H7 (cell line): ENCODE measurements at regions not wholly inside any gene's neighbourhood (a gene's known extent, or its start where the extent isn't known, plus 50 kb on each side); places are given as distances from the start of the nearest gene placed in this dataset.

Experiments
- DNase-seq: peaks from one replicate; pipeline ENCODE4 v3.0.0; 2012
- H3K27me3 ChIP-seq: 2 replicates; pipeline ENCODE4 v1.6.0; 2011; ENCODE audit warnings: mild to moderate bottlenecking, low read length; ENCODE audit not compliant: control insufficient read depth, insufficient read depth
- H3K36me3 ChIP-seq: replicated peaks from 2 replicates; pipeline ENCODE4 v1.5.1; 2011; ENCODE audit warnings: low read length; ENCODE audit not compliant: control insufficient read depth, insufficient read depth
- H3K4me3 ChIP-seq: 2 replicates; pipeline ENCODE4 v1.5.1; 2011; ENCODE audit warnings: low read depth, mild to moderate bottlenecking, control low read depth, low read length, moderate library complexity; ENCODE audit not compliant: insufficient read depth

DNA sequence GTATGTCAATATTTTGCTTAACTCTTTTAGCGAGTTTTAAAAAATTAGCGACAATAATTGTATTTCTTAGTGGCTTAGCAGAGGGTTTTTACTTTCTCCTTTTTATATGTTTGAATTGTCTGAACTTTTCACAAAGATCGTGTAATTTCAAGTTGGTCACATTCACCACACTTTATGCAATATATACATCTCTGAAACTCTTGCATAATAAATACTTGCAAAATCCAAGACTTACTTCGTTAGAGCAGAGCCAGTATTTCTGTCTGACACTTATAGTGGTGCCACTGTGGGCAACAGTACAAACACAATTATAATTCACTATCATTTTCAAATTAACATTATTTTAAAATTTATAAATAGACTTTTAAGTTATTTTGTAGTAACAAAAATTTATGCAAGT, 62.0 kb downstream of the SUCNR1 start:
- no peaks in the 10 kb centered on the region for H3K36me3 ChIP-seq
- H3K4me3 ChIP-seq, result no peak overlapping the region
- no peaks in the 10 kb centered on the region for H3K27me3 ChIP-seq
- no peak for DNase-seq

DNA sequence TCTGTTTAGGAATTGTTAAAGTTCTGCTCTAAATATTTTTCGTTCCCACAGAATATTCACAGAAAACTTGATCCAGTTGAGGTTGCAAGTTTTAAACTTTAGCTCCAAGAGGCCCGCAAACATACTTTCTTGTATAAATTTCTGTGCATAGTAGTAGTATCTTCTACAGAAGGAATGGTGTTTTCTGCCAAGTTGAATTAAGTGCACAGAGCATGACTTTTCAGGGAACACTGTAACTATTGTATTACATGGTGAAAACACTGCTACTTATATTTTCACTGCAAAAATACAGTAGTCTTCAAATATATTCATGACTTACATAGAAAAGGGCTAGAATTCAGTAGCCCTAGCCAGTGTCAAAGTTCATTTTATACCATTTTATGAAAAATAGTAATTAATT, 67.0 kb downstream of the SUCNR1 start:
- Histone ChIP-seq H3K4me3 (no peak overlapping the region), H3K36me3 (no peaks in the 10 kb centered on the region), H3K27me3 (no peaks in the 10 kb centered on the region)
- DNase-seq, result no peak

DNA sequence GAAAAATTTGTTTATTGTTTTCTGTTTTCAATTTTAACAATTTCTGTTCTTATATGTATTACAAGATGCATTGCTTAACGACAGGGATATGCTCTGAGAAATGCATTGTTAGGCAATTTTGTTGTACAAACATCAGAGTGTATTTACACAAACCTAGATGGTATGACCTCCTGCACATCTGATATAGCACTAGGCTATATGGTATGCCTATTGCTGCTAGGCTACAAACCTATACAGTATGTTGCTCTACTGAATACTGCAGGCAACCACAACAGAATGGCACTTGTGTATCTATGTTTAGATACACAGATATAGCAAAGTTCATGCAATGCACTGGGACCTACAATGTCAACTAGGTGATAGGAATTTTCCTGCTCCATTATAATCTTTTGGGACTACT, 70.1 kb downstream of the SUCNR1 start:
- DNase-seq, result no peak
- Histone ChIP-seq H3K4me3 (no peak overlapping the region), H3K36me3 (no peaks in the 10 kb centered on the region), H3K27me3 (no peaks in the 10 kb centered on the region)

DNA sequence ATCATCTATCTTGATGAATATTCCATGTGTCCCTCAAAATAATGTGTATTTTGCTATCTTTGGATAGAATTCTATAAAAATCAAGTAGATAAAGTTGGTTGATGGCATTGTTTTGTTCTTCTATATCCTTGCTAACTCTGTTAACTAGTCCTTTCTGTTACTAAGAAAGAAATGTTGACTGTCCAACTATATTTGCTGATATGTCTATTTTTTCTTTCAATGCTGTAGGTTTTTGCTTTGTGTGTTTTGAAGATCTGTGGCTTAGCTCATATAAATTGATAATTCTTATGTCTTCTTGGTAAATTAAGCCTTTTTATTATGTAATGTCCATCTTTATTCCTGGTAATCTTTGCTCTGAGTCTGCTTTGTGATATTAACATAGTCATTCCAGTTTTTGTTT, 70.9 kb downstream of the SUCNR1 start:
- H3K36me3 ChIP-seq, result no peaks in the 10 kb centered on the region
- DNase-seq, result no peak
- no peaks in the 10 kb centered on the region for H3K27me3 ChIP-seq
- no peak overlapping the region for H3K4me3 ChIP-seq

DNA sequence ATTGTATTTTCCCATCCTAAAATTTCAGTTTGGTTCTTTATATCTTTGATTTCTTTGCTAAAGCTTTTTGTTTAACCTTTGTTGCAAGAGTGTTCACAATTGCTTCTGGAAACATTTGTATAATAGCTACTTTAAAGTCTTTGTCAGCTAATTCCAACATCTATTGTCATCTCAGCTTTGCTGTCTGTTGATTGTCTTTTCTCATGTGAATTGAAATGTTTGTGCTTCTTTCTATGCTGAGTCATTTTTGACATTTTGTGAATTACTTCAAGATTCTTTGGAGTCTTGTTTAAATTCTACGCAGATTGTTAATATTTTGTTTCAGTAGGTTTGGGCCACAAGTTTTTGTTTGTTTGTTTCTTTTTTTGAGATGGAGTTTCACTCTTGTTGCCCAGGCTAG, 73.2 kb downstream of the SUCNR1 start:
- Histone ChIP-seq H3K4me3 (no peak overlapping the region), H3K36me3 (no peaks in the 10 kb centered on the region), H3K27me3 (no peaks in the 10 kb centered on the region)
- DNase-seq, result no peak

DNA sequence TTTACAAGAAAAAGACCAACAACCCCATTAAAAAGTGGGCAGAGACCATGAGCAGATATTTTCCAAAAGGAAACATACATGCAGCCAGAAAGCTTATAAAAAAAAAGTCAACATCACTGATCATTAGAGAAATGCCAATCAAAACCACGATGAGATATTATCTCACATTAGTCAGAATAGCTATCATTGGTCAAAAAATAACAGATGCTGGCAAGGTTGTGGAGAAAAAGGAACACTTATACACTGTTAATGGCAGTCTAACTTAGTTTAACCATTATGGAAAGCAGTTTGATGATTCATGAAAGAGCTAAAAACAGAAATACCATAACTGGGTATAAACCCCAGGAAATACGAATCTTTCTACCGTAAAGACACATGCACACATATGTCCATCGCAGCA, 76.3 kb downstream of the SUCNR1 start:
- no peaks in the 10 kb centered on the region for H3K36me3 ChIP-seq
- H3K4me3 ChIP-seq, result no peak overlapping the region
- H3K27me3 ChIP-seq, result no peaks in the 10 kb centered on the region

DNA sequence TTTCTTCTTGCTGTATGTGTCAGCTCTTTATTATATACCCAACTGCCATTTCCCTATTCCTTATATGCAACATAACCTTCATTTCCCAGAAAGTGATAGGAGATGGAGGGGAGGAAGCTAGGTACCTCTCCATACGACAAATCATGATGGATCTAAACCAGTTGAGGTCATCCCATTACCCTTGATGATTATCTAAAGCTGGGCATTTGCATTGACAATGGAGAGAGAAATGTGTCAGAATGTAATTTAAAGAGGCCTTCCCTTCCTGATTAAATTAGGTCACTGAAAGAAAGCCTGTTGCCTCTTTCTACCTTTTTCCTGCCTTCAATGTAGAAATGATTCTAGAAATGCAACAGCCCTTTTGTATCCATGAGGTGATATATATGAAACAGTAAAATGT, 81.9 kb downstream of the SUCNR1 start:
- DNase-seq, result no peak
- no peaks in the 10 kb centered on the region for H3K36me3 ChIP-seq
- no peaks in the 10 kb centered on the region for H3K27me3 ChIP-seq
- H3K4me3 ChIP-seq, result no peak overlapping the region

More for the DNA sequence above, 76.3 kb downstream of the SUCNR1 start:
- no peak for DNase-seq

DNA sequence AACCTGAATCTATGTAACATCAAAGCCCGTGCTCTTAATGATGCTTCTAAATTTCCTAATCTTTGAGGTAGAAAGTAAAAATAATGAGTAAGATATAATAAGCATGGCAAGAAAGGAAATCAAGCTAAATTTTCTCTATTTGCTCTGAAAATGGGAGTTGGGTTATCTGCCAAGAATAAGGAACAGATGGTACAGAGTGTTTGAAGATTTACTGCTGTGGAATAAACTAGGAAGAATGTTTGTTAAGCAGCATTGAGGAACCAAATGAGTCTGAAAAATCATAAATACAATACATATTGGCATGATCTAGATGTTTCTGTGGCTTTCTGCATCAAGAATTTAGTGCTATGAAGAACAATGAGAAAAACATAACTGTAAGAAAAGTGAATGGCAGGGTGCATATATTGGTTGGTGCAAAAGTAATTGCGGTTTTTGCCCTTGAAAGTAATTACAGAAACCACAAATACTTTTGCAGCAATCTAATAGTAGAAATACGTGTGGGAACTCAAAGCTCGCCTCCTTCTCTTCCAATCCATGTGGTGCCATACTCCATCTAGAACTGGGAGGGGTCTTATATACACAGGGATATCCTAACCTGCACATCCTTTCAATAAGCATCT, 87.6 kb downstream of the SUCNR1 start:
- Histone ChIP-seq H3K36me3 (no peaks in the 10 kb centered on the region), H3K27me3 (no peaks in the 10 kb centered on the region), H3K4me3 (no peak overlapping the region)
- DNase-seq, result no peak

DNA sequence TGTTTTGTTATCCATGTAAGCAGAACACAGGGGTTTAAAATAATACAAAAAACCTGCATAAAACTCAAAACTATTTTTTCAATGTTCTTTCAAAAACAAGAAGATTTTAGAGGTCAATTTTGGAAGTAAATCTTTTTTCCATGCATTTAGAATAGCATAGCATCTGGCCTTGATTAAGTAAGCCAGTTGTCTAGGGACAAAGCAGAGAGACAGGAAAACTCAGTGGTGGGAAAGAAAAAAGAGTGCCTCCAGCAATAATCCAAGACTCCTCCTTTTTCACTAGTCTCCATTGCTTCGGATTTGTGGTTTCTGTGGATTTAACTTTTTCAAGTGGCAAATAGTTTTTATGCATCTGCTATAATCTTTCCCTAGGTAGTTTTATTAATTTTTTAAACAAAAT, 88.9 kb downstream of the SUCNR1 start:
- Histone ChIP-seq H3K27me3 (no peaks in the 10 kb centered on the region), H3K36me3 (no peaks in the 10 kb centered on the region), H3K4me3 (no peak overlapping the region)
- DNase-seq, result no peak

DNA sequence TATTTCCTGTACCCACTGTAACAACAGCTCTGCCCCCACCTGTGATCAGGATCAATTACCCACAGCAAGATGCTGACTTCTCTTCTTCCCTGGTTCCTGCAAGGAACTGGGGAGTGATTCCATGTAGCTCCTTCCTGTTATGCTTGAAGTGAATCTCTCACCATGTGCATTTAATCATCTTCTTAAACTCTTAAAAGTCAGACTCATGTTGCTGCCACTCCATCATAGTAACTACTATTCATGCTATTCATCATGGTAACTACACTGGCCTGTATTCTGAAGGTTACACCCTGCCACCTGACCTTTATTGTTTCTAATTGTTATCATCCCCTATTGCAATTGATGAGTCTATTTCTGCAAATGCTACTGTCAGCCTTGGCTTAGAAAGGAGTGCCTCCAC, 89.5 kb downstream of the SUCNR1 start:
- no peak overlapping the region for H3K4me3 ChIP-seq
- H3K36me3 ChIP-seq, result no peaks in the 10 kb centered on the region
- no peaks in the 10 kb centered on the region for H3K27me3 ChIP-seq
- DNase-seq, result no peak

DNA sequence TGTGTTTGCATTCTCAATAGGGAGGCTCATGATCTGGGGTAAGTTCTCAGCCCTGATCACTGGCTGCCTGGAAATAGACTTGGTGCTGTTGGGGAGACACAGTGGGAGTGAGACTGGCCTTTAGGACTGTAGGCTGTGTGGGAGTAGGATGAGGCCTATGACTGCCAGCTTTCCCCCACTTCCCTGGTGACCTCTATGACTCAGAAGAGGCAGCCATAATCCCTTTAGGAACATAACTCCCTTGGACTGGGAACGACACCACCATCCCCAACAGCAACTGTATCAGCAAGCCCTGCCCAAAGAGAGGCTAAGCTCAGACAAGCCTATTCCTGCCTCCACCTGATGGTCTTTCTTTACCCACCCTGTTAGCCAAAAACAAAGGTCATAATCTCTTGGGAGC, 91.3 kb downstream of the SUCNR1 start:
- H3K27me3 ChIP-seq, result no peaks in the 10 kb centered on the region
- no peak for DNase-seq
- H3K36me3 ChIP-seq, result no peaks in the 10 kb centered on the region
- no peak overlapping the region for H3K4me3 ChIP-seq

DNA sequence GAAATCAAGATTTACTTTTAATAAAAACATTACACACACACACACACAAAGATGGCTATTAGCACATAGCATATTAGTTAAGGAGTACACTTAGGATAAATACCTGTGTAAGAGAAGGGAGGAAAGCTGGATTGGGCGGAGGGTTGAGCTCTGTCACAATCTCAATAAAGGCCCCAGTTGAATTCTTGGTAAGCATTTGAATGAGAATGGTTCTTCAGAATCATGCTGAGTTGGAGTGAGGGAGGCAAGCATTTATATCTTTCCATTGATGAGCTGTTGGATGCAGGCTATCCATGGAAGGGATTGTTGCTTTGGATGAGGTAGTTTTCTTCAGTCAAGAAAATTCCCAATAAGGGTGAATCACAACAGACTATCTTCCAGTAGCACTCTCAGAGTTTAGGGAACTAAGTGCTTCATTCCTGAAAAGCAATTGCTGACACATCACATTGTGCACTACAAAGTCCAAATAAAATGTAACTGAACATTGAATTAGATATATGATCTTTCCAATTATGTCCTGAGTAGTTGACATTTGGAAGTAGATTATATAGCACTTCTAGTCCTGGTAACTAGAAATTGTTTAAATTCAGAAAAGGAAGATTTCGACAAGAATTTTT, 95.7 kb downstream of the SUCNR1 start:
- no peaks in the 10 kb centered on the region for H3K27me3 ChIP-seq
- no peak overlapping the region for H3K4me3 ChIP-seq
- H3K36me3 ChIP-seq, result no peaks in the 10 kb centered on the region
- DNase-seq, result peak; percentile 21

DNA sequence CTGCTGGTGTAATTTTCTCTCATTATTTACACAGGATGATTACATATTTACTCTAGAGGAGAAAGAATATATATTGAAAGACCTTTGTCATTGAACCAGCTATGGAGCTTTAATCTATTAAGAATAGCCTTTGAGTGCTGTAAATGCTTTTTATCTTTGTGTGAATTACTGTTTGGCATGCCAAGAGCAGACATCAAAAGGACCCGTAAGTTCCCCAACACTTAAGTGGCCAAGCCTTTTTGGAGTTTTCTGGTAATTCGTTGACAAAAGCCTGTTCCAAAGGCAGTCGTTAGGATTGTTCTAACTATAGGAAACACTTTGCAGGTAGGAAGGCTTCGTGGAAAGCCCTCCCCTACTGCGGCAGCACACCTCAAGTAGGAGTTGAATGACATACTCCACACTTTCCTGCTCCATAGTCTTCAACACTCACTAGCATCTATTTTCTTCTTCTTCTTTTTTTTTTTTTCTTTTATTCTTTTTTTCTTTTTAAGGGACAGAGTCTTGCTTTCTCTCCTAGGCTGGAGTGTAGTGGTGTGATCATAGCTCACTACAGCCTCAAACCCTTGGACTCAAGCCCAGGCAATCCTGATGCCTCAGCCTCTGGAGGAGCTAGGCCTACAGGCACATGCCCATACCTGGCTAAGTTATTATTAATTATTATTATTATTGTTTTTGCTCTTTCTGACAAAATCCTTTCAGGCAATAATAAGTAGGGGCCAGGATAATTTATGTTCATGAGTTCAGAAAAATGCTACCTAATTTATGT, 98.6 kb downstream of the SUCNR1 start:
- Histone ChIP-seq H3K36me3 (no peaks in the 10 kb centered on the region), H3K4me3 (no peak overlapping the region), H3K27me3 (no peaks in the 10 kb centered on the region)
- DNase-seq, result no peak

DNA sequence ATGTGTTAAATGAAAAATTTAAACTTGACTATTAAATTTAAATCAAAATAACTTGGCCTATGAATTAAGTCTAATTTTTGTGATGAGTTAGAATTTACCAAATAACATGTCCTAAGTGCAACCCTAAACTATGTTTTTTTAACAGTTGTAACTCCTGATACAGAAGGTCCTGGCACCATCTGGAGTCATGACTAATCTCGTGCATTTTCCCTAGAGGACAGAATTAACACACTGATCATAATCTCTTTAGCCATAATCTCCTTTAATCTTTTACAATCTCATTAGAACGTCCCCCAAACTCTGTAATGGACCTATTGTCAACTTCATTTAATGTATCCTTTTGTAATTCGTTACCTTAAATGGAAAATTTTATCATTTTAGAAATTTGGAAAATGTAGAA, 100.6 kb downstream of the SUCNR1 start:
- no peak overlapping the region for H3K4me3 ChIP-seq
- DNase-seq, result no peak
- H3K36me3 ChIP-seq, result no peaks in the 10 kb centered on the region
- H3K27me3 ChIP-seq, result no peaks in the 10 kb centered on the region
